Cerebellar cortex (tissue), 1 donor: ENCODE measurements at regions not wholly inside any gene's neighbourhood (a gene's known extent, or its start where the extent isn't known, plus 50 kb on each side); places are given as distances from the start of the nearest gene placed in this dataset.

Experiments
- DNase-seq: peaks from one replicate; pipeline ENCODE4 v3.0.0-alpha.2; 2015; ENCODE audit warnings: low spot score

DNA sequence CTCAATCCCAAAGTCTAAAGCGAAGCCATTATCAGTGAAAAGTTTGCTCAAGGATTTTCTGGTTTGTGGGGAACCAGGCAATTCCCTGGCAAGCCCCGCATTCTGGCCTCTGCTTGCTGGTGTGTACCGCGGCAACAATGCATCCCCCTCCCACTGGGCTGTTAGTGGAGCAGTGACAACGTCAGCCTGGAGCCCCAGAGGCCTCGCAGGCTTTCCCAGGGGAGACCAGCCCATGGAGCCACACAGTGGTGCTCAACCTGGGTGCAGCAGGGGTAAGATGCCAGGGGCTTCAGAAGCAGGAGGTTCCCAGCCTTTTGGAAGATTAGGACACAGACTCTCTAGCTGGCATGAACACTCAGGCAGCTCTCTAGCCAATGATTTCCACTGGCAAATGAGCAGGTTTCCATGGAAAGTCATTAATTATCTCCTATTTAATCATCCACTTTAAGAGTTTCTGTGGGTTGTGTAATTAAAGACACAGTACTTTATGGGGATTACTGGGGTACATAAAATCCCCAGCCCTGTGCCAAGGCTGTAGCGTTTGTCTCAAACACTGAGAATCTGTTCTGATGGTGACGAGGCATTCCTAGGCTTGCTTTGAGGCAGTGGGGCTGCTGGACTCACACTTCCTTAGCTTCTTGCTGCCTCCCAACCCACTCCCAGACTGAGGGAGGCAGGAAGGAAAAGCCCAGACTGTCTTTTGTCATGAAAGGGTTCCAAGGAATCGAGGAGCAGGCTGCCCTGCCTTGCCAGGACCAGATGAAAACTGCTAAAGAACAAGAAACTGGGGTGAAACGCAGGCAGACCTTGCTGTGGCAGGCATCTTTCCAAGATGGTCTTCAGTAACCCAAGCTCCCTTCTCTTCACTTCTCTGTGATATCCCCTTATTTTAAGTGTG is 411.9 kb upstream of the SHH start:
- DNase-seq: no peak

GRCh38 chr7:156222611-156223010 is 410.3 kb upstream of the SHH start:
- DNase-seq: no peak

DNA sequence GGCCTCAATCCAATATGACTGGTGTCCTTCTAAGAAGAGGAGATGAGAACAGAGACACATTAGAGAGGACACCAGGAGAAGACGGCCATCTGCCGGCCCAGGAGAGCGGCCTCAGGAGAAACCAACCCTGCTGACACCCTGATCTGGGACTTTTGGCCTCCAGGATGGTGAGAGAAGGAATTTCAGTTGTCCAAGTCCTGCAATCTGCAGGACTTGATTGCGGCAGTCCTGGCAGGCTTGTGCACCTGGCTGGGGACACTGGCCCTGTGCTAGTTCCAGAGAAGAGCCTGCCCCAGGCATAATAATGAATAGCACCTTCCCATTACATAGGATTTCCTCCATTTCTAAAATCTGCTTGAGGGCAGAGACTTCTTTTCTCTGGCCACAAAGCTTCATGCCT is 409.9 kb upstream of the SHH start:
- DNase-seq: no peak

DNA sequence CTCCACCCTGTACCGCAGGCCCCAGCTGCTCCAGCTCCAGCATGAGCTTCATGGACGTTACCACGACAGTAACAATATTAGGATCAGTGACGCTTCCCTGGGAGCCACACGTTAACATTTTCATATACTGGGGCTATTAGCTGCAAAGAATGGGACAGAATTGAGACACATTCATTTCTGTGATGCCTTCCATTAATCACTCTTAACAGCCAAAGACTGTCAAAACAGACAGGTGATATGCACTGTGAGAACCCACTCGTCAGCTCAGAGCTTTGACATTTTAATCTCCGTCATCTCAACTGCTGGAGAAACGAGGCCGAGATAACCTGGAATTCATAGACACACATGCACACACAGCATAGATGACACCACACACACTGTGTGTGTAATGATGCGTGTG is 408.4 kb upstream of the SHH start:
- DNase-seq: no peak

DNA sequence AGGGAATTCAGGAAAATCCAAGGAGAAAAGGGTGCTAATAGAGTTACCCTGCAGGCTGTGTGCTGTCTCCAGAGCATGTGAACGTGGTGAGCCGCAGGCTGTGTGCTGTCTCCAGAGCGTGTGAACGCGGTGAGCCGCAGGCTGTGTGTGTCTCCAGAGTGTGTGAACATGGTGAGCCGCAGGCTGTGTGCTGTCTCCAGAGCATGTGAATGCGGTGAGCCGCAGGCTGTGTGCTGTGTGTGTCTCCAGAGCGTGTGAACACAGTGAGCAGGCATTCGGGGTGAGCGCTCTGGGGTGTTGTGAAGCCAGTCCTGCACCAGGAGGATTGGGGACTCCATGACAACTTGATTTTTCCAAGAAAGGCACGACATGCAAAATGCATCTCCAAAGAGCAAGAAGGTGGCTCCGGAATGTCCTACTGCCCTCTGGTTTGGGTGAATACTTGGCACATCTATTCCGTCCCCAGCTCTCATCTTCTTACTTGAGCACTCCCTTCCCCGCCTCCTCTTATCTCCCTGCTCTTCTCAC is 407.9 kb upstream of the SHH start:
- no peak for DNase-seq

DNA sequence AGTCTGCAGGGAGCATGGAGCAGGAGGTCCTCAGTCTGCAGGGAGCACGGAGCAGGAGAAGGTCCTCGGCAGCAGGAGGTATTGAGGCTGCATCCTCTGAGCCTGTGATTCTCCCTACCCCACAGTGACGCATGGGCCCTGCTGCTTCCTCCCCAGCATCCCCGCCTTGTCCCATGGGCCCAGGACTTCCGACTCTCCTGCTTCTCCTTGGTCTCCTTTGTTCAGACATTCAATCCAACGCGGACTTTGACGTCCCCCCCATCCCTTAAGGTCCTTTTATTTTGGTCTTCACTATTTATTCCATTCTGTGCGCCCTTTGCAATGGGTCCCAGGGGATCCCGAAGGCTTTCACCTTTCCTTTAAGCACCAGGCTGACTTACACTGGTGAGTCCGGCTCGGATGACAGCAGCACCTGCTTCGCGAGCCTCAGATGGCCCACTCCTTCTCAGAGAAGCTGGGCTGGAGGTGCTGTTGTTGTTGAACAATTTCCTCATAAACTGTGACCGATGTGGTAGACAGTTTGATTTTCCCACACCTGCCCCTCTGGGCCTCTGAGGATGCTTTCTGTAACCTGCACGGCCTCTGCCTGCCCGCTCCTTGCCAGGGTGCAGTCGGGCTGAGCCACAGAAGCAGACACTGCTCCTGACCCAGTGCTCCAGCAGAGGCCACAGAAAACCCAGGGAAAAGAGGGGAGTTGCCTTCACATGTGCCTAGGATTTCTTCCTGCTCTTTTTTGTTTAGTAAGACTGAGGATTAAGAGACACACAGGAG is 407.2 kb upstream of the SHH start:
- DNase-seq: no peak

DNA sequence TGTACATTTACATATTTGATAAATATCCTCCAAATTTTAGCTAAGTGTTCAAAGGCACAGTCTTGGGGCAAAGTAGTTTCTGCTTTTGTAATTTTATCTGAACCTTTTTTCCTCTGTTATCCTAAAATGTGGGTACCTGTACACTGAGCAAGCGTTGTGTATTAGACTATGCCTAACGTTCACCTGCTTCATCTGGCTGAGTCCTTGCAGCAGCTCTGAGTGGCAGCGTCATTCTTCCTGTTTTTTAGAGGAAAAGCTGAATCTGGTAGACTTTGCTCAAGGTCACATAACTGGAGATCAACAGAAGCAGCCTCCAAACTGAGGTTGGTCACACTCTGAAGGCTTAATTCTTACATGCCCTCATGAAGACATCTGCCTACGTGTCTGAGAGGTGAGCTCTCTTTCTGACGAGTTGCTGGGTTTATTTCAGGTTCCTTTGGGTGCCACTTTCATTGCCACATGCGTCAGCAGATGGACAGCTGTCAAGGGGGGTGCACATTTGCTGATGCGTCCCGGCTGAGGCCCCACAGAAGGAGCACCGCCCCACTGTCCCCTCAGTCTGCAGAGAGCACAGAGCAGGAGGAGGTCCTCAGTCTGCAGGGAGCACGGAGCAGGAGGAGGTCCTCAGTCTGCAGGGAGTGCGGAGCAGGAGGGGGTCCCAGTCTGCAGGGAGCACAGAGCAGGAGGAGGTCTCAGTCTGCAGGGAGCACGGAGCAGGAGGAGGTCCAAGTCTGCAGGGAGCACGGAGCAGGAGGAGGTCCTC is 406.5 kb upstream of the SHH start:
- no peak for DNase-seq

DNA sequence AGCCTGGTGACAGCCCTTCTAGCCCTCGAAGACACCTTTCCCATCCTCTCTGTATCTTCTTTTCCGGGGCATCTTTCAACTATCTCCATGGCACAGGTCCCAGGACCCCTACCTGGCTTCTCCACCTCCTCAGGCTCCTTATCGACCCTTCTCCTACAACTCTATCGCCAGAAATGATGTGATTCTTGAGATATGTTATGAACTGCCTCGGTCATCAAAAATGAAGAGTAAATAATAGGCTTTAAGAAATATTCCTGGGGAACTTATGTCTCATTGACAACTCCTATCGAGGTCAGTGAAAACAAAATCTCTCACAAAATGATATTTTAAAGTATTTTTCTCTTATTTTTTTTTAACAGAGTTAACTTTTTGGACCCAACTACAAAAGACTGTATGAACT is 405.5 kb upstream of the SHH start:
- DNase-seq: no peak

DNA sequence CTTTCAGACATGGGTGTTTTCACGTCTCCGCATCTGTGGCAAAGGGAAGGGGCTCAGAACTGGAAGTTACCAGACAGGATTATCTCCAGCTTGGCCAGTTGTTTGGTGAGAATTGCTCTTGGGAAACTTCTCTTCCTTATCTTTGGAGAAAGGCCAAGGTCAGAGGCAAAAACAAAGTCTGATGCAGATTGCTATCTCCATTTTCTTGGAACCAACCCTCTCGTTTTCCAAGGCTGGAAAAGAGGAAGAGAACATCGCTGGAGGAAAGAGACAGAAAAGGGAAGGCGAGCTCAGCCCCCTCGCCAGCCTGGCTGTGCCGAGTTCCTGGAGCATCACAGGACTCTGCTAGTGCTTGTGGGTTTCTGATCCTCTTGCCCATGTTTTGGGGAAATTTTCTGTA is 396.8 kb upstream of the SHH start:
- no peak for DNase-seq

DNA sequence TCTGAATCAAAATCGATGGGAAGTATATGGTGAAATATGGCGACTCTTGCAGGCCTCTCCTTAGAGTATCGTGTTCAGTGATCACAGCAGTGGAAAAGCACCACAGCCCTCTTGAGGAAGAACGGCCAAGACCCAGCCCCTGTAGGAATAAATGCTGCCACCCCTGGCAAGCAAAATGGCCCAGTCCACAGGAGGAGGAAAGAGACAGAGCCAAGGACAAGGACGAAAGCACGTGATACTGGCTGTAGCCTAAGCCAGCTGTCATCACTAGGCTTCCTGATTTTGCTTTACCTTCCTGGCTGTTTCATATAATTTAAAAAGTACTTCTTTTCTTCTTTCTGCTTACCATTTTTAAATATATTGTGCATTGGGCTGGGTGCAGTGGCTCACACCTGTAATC is 395.0 kb upstream of the SHH start:
- no peak for DNase-seq

DNA sequence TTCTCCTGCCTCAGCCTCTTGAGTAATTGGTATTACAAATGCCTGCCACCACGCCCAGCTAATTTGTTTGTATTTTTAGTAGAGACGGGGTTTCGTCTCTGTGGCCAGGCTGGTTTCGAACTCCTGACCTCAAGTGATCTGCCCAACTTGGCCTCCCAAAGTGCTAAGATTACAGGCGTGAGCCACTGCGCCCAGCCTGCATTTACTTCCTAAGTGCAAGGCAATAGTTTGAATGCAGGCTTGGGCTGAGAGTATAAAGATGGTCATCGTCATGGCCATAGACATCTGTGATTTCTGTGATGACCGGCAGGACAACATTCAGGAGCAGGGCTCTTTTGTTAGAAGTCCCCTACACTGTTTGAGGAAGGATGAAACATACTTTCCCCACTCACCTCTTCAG is 393.9 kb upstream of the SHH start:
- no peak for DNase-seq

- no peak for DNase-seq
Observed at GRCh38 chr7:156204820-156205219, 392.6 kb upstream of the SHH start.

- DNase-seq: no peak
Observed at GRCh38 chr7:156203923-156204322, 391.7 kb upstream of the SHH start.

- DNase-seq: no peak
Observed at GRCh38 chr7:156198277-156198676, 386.0 kb upstream of the SHH start.

DNA sequence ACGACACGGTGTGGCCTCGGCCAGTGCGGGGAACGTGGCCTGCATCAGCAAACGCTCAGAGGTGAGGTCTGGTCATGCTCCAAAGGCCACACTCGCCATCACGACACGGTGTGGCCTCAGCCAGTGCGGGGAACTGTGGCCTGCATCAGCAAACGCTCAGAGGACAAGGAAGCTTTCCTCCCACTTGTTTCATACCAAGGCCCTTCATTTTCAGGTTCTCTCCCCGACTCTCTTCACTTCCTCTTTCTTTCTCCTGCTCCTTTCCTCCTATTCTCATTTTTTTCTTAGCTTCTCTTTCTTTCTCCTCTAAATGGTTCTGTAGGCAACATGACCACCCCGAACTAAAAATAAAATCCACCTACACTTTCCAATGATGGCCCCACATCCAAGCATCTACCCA is 384.4 kb upstream of the SHH start:
- no peak for DNase-seq

DNA sequence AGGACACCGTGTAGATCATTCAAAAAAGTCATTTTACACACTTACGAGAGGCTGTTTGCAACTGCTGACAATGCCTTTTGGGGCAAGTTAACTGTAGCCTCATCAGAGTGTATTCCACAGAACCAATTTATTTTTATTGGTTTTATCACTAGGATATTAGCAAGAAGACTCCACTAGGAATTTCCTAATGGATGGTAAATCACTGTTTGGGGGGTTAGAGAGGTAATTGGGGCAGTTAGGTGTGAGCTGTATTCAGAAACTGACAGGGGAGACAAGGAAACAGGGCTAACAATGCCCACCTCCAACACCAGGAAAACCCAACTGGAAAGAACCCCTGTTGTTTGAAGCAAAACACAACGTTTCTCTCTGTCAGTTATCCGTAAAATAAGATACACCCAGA is 383.0 kb upstream of the SHH start:
- no peak for DNase-seq

DNA sequence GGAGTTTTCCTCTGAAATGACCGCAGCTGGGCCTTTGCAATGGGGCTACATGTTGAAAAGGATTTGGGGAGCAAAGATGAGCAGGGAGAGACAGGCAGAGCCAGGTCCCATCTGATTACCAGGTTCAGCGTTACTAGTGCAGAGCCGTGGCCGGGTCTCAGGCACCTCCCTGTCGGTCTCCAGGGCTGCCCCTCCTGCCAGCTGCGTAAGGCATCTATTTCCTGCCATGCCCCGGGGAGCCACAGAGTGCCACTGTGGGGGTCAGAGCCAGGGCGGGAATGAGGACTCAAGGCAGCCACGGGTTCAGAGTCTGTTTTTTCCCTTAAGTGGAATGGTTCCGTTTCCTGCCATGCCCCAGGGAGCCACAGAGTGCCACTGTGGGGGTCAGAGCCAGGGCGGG is 382.6 kb upstream of the SHH start:
- no peak for DNase-seq

- no peak for DNase-seq
Observed at GRCh38 chr7:156192921-156193320, 380.7 kb upstream of the SHH start.

DNA sequence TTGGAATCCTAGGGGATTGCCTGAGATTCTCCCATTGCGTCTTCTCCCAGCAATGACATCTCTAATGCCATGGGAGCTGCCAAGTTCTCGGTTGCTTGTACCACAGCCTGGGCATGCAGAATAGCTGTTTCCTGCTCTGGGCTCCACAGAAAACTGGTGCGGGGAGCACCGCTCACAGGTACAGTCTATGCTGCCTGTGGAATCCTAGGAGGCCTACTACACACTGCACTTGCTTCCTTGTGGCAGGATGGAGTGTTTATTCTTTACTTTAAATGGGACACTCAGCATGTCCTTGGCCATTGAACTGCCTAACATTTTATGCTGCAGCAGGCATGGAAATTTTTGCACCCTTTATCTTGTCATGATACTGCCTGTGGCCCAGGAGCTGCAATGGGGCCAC is 378.8 kb upstream of the SHH start:
- DNase-seq: no peak

DNA sequence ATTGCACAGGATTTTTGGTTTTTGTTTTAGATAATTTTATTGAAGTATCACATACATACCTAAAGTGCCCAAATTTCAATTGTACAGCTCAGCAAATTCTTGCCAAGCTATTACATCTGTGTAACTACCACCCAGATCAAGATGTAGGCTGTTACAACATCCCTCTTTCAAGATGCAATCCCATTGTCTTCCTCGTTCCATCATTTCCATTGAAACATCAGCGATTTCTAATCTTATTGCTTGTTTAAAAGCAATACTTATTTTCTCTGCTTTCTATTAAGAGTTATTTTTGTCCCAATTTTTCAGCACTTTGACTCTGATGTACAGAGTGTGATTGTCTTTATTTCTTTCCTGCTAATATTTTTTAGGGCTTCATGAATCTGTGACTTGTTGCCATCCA is 372.8 kb upstream of the SHH start:
- DNase-seq: no peak

DNA sequence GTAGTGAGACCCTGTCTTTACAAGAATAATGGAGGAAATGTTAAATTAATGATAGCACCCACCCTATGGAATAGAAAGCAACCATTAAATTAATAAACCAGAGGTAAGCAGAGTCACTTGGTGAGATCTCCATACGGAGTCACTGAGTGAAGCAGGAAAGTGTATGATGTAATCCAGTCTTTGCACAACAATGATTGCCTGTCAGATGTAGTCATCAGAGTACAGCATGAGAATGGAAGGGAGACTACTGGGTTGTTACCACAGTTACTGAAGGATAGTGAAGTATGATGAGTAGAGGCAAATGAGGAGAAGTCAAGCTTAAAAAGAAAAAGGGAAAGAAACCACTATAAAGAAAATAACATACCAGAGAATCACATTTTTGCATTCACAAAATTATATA is 371.9 kb upstream of the SHH start:
- no peak for DNase-seq

DNA sequence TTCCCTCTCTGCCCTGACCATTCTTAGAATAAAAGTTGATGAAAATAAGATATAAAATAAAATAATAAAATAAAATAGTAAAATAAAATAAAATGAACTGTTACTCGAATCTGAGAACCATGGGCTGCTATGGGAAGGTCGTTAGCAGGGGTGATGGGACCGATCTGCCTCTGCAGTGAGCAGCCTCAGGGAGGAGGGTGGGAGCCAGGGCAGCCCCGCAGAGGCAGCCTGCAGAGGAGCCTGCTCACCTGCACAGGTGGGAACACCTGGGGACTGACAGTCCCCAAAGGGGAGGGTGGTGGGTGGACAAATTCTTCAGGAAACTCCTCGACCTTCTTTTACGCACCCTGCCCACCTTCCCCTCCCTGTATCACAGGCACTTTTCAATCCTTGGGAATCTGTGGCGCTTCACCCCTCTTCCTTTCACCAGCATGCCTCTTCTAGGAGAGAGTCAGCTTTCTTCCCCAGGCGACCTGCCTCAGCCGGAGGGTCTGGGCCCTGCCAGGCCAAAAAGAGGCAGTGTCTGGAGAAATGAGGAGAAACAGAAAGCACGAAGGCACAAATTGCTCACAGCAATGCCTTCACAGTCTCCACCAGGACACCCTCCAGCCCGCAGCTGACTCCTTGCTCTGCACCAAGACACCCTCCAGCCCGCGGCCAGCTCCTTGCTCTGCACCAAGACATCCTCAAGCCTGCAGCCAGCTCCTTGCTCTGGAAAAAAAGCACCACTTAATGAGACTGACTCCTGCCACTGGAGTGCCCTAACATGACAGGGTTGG is 368.4 kb upstream of the SHH start:
- no peak for DNase-seq
